TTC549 (cell line): ENCODE measurements at regions not wholly inside any gene's neighbourhood (a gene's known extent, or its start where the extent isn't known, plus 50 kb on each side); places are given as distances from the start of the nearest gene placed in this dataset.

Experiments used
- FAIRE-seq: peaks from 2 replicates; lab custom pipeline; 2012; peaks lifted over from hg19 to GRCh38; lab: Jason Lieb, UNC

DNA sequence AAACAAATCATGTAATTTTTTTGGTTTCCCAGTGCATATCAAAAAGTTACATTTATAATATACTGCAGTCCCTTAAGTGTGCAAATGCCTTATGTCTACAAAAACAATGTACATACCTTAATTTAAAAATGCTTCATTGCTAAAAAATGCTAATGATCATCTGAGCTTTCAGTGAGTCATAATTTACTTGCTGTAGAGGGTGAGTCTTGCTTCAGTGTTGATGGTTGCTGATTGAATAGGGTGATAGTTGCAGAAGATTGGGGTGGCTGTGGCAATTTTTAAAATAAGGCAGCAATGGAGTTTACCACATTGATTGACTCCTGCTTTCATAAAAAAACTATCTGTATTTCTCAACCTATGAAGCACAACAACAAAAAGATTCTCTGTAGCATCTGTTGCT, 613.9 kb downstream of the TBC1D4 start:
- no peak for FAIRE-seq

DNA sequence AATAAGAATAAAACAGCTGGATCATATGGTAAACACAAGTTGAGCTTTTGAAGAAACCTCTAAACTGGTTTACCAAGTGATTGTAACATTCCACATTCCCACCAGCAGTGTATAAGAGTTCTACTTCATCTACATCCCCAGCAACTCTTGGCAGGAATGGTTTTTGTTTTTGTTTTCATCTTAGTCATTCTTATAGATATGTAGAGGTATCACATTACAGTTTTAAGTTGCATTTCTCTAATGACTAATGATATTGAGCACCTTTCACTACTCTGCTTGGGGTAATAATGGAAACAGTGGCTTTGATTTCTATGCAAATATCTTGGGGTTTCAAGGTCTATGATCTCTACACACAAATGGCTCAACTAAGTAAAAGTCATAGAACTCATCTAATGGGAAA, 614.5 kb downstream of the TBC1D4 start:
- no peak for FAIRE-seq

DNA sequence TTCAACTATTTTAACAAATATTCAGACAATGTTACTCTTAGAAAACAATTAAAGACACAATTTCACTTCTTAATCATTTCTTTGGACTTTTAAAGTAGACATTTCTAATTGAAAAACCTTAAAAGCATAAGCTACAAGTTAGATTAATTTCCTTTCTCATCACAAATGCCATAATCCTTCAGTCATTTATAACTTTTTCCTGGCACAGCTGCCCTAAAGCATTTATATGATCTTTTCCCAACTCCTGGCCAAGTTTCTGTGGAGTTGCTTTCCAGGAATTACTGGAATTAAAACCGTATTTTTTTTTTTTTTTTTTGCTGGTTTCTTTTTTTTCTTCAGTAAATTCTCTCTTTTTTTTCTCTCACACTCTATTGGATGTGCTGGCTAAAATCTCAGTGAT, 615.9 kb downstream of the TBC1D4 start:
- no peak for FAIRE-seq

DNA sequence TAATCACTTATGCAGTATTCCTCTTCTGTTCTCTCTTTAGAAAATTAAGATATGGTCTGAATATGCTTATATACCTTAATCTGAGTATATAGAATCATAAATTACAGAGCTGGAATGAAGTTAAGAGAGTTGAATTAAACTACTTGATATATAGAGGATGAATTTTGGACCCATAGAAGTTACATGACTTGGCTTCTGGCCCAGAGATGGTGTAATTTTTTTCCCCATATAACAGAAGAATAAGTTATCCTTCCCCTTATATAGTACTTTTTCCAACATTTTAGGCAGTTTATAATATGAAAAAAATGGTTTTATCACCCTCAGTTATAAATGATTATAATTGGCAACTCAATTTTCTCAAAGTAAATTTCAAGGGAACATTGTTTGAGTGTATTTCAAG, 616.3 kb downstream of the TBC1D4 start:
- no peak for FAIRE-seq

DNA sequence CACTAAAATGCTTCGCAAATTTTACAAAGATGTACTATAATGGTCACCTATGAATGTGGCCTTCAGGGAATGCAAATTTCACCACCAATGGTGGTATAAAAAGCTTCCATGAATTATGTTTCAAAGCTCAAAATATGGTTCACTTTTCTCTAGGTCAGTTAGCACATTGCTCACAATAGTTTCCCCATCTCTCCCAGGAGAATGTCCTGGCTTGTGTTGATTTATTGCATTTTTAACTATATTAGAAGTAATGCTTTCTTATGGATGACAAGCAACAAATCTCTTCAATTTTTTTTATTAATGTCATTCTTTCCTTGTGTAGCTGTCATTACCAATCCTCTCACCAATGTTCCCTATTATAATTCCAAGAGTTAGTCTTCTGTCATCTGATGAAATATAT, 621.2 kb downstream of the TBC1D4 start:
- FAIRE-seq = no peak

DNA sequence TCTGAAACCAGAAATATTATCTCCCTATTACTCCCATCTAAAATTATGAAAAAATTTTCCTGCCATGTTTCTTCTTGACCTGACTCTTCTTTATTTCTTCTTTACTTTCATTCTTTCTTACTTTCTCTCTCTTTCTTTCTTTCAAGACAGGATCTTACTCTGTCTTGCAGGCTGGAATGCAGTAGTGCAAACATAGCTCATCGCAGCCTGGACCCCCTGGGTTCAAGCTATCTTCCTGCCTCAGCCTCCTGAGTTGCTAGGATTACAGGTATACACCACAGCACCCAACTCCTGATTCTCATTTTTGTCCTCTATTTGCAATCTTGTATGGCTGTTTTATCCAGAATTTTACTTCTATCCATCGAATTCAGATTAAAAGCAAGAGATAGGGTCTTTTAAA, 631.1 kb downstream of the TBC1D4 start:
- no peak for FAIRE-seq

DNA sequence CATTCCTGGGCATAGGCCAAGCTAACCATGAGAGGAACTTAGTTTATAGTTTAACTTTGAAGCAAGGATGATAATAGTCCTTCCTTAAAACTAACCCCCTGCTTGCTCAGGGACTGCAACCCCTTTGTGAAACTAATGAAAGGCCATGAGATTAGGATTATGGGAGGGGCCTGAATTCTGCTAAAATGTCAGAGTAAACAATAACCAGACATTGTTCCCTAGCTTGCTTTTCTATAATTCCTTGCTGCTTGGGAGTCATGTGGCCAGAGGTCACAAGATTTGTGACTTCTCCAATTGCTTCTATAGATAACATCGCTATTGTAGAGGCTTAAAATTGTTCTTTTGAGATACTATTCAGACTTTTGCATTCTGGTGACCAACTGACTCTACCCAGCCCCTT, 634.0 kb downstream of the TBC1D4 start:
- no peak for FAIRE-seq

DNA sequence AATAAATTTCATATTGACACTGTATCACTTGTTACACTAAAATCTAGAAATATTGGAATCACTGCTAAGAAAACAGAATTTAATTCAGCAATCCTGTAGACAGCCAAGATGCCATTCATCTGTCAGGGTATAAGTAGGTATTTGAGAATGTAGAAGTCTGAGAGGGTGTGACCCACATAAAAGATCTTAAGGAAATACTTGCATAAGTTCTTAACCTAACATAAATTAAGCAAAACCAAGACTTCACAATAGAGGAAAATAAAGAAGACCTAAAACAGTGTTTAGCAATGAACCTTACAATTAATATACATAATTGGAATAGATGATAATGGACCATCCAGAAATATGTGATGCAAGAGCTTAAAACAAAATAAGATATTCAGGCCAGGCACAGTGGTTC, 636.2 kb downstream of the TBC1D4 start:
- FAIRE-seq = no peak

DNA sequence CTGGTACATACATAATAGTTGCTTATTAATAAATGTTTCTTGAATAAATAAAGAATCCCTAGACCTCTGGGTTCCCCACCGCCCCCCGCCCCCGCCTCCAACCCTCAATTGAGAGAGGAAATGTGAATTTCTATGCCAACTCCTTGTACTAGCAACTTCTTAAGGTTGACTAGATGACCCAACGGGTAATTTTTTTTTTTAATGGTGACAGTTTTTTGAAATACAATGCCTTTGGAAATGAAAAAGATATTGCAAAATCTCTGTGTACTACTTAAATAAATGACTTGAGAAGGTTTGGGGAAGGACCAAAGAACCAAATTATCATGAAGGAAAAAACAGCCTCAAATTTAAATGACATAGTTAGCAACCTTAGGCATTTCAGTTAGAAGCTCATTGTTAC, 640.3 kb downstream of the TBC1D4 start:
- FAIRE-seq = no peak

DNA sequence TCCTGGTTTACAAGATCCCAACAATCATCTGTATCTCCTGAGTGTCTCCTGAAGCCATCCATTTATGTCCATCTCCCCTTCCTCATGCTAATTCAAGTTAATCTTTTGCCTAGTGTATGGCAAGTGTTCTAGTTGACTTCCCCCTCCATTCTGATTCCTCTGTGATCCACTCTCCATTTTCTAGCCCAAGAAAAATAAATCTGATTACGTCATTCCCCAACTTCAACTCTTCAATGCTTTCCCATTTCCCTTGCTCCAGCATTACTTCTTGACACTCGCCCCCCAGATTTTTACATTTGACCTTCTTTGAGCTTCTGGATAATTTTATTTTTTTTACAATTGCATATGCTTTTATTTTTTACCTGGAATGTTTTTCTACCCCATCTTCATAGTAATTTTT, 640.8 kb downstream of the TBC1D4 start:
- no peak for FAIRE-seq

DNA sequence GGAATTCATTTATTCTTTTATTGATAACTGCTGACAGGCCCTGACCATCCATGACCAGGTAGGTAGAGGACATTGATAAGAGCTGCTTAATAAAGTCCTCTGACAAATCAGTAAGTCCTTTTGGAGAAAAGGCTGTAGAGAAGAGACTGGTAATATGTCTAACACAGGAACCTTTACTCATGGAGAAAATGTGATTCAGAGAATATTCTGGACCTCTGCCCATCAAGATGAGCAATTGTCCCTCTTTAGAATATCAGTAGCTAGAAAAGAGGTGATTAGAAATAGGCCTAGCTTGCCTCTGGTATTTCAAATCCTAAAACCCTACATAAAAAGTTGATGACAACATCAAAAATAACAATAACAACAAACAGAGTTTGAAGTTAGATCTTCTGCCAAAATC, 642.3 kb downstream of the TBC1D4 start:
- no peak for FAIRE-seq

DNA sequence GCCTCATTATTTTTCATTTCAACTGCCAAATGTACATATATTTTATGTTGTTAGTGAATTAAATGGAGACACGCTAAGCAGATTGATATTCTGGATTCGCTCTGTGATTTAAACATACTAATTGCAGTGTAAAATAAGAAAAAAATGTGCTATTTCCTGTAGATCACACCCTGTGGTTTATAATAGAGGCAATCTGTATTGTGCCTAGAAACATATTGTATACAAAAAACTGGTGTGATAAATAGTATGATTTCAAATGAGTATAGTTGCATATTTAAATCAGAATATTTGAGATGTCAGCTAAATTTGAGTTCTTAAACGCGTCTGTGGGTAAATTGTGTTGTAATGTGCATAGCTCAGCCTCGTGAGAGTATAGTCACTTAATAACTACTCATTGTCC, 643.9 kb downstream of the TBC1D4 start:
- FAIRE-seq = no peak

DNA sequence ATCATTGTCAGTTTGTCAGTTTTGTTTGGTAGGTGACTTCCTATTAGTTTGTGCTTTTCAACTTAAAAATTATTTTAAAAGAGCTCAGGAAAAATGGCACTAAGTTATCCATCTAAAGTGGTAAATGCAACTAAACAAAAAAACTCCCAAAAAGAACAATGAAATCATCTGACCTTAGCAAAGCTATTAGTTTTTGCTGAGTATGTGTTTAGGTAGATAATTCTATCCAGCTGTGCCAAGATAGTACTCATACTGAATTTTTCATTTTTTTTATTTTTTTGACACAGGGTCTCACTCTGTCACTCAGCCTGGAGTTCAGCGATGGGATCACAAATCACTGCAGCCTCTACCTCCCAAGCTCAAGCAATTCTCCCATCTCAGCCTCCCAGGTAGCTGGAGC, 645.3 kb downstream of the TBC1D4 start:
- no peak for FAIRE-seq

DNA sequence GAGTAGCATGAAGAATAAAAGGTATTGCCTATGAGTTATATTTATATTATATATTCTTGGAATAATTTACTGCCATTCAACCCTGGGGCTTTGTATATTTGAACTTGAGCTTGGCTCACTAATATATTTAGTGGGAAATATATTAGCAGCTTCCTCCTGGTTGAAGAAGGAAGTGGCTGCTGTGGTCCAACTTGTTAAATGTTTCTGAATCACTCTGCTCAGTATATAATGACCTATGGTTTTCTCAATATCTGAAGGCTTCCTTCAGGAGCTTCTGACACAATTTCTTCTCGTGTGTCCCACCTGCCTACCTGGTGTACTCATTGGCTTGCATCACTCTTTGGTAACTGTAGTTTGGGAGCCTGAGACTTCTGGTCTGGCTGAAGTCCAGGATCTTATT, 646.4 kb downstream of the TBC1D4 start:
- no peak for FAIRE-seq

DNA sequence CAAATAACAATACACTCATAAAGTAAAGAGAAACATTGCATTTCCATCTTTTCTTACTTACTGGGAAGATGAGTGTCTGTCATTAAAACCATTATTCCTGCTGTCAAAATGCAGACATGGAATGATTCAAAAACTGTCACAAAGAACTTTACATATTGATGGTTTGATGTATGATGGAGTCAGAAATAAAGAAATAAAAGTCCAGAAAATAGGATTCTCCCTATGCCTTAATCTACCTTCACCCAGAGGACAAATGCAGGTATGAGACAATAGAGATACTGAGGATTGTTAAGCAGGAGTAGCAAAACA, 656.1 kb downstream of the TBC1D4 start:
- no peak for FAIRE-seq

DNA sequence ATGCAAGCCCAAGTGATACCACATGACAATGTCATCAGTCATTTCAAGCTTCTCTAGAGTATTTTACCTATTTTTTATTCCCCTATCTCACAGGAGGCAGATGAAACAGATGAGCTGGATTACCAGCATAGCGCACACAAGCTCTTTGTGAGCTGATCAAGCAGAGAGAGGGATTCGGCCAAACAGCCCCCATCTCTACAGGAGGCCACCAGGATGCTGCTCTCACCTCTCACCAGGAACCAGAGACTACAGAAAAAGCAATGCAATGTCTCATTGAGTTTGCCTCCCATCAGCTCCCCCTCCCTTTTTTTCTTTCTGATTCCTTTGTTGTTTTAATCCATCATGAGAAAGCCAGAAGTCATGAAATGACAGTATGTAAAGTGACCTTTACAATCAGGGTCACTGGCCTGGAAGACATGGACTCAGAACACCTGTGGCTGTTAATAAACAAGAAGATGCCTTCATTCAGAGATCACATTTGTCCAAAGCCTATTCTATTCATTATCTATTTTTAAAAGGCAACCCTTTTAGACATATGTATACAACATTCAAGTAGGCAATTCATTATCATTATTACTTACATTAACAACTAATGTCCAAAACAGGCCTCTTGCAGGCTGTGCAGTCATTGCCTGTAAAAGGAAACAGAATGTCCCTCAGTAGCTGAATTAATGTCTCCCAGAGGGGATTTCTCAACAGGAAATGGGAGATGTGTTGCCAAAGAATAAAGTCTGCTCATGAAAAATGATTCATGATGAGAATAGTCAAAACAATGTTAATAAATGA, 656.6 kb downstream of the TBC1D4 start:
- no peak for FAIRE-seq

DNA sequence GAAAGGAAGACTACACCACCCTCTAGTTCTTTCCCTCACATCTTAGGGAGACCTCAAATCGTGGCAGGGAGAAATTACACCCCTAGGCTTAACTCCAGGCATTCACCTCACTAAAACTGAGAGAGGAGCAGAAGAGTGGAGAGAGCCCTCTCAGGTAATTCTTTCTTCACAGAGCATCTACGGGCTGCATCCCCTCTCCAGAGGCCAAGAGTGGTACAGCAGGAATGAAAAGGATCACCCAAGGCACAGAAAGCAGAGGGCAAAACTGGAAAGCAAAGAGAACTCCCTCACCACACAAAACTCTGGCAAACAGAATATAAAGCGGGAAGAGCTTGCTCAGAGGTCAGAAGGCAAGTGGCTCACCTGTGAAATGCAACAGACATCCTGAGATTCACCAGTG, 661.2 kb downstream of the TBC1D4 start:
- no peak for FAIRE-seq

DNA sequence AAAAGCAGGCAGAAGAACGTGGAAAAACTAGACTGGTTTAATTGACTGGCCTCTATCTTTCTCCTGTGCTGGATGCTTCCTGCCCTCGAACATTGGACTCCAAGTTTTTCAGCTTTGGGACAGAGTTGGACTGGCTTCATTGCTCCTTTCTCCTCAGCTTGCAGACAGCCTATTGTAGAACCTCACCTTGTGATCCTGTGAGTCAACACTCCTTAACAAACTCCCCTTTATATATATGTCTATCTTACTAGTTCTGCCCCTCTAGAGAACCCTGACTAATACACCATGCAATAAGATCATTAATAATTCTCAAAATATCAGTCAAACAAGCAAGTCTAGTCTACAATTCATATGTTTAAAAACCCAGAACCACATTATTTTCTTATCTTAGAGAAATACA, 662.4 kb downstream of the TBC1D4 start:
- no peak for FAIRE-seq

DNA sequence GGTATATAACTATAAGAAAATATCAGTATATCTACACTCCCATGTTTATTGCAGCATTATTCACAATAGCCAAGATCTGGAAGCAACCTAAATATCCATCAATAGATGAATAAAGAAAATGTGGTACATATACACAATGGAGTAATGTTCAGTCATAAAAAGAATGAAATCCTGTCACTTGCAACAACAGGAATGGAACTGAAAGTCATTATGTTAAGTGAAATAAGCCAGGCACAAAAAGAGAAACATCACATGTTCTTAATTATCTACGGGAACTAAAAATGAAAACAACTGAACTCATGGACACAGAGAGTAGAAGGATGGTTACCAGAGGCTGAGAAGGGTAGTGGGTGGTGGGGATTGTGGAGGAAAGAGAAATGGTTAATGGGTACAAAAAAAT, 665.2 kb downstream of the TBC1D4 start:
- FAIRE-seq = no peak

DNA sequence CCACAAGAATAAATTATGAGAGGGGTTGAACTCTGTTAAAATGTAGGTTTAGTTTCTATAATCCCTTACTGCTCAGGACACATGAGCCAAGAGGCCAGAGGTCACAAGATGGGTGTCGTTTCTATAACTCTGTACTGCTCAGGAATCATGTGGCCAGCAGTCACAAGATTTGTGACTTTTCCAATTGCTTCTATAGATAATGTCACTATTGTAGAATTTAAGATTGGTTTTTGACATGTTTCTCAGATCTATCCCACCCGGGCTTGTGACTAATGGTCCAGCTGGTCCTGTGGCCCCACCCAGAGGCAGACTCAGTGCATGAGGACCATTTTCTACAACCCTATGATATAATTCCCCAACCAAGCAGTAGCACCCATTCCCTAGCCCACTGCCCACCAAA, 662.0 kb upstream of the KLF12 start:
- FAIRE-seq = no peak

DNA sequence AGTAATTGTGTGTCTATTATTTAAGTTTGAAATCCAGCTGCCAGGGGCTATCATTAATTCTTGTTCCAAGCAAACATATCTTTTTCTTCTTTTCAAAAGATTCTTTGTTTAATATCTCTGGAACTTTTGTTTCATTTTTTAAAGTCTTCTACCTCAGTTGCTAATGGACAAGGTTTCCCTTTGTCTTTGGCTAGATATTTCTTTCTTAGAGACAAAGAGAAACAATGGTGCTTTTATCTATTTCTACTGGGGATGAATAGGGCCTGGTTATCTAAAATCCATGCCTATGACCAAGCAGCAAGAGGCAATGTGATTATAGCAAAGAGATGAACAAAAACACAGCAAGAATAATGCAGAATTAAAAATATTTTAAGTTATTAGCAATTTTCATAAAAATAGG, 661.3 kb upstream of the KLF12 start:
- FAIRE-seq = no peak

DNA sequence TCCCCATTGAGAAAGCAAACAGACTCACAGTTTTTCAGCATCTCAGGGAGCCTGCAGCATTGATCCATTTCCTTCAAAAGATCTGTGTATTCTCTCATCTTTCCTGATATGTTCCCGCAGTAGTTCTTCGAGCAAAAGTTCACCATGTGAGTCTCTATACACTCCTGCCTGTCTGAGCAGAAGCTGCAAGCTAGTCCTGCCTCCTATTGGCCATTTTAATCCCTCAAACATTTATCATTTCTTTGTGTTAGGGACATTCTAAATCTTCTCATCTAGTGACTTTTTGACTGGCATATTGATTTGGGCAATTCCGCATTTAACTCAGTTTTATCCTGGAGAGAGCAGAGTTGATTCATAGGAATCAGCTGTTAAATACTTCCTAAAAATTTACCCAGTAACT, 660.4 kb upstream of the KLF12 start:
- FAIRE-seq = no peak

DNA sequence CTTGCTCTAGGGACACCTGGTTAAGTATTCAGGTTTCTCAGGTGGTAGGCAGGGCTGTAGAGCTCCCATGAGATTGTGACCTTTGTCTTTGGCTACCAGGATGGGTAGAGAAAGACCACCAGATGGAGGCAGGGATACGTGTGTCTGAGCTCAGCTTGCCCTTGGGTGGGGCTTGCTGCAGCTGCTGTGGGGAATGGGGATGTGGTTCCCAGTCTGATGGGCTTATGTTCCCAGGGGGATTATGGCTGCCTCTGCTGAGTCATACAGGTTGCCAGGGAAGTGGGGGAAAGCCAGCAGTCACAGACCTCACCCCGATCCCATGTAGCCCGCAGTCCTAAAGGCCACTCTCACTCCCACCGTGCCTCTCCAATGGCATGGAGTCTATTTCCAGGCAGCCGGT, 659.9 kb upstream of the KLF12 start:
- FAIRE-seq = no peak

DNA sequence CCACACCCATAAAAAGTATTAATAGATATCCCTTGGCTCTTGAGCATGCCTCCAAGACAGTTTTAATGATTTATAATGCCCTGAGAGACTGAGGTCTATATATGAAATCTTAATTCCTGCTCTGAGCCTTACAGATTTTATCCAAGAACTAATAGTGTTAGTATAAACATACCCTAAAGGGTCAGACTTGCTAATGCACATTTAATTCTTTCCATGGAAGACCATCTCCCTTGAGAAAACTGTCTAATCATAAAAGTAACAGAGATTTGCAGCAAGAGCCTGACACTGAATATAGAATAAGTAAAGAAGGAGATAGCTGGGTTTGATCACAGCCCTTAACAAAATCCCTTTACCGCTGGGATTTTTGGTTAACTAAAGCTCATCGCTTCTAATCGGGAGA, 650.8 kb upstream of the KLF12 start:
- no peak for FAIRE-seq

DNA sequence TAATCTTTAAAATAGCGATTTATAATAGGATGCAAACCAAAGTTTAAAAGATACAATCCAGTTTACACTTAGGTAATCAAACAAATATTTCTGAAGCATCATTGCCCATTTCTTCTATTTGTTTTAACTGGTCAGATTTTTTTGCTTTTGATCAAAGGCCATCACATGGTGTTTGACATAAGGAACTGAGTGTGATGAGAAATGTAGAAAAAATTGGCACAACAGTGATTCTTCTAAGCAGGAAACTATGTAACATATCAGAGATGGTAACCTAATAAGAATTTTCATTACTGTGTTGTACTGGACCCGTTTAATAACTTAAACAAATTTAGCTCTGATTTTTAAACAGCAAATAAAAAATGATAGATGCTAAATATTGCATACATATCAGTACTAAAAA, 644.7 kb upstream of the KLF12 start:
- FAIRE-seq = no peak
